Body of pancreas (tissue), 4 donors: ENCODE measurements at regions not wholly inside any gene's neighbourhood (a gene's known extent, or its start where the extent isn't known, plus 50 kb on each side); places are given as distances from the start of the nearest gene placed in this dataset.

ENCODE experiments used
- POLR2A ChIP-seq, 3 donors: fragments of 450-650 bp; IDR thresholded peaks; one replicate each; pipeline ENCODE4 v1.6.1; 2016; ENCODE audit warnings: antibody characterized with exemption in 3 of 3, mild to moderate bottlenecking in 2 of 3
- TF ChIP-seq, protein P1 (sequence below), 7 experiments: fragments of 450-650 bp in 4 of 7; fragments of 200-600 bp in 3 of 7; sonication (generic) in 3 of 7; IDR thresholded peaks; one replicate each; pipeline ENCODE4 v1.5.1; 2016 to 2019; ENCODE audit warnings: antibody characterized with exemption in 7 of 7

DNA sequence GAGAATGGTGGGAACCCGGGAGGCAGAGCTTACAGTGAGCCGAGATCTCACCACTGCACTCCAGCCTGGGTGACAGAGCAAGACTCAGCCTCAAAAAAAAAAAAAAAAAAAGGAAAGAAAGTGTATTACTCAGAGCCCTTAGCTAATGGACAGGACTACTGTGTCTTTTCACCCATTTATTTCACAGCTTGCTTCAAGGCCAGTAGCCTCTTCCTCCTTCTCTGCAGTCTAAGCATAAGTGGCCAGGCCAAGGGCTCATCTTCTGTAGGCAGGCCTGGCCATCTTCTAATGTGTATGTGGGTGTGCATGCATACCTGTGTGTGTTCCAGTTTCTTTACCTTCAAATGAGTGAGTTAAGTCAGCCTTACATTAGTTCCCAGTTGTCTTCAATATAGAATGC is 94.8 kb upstream of the GDF10 start:
- TF ChIP-seq, protein P1, sequence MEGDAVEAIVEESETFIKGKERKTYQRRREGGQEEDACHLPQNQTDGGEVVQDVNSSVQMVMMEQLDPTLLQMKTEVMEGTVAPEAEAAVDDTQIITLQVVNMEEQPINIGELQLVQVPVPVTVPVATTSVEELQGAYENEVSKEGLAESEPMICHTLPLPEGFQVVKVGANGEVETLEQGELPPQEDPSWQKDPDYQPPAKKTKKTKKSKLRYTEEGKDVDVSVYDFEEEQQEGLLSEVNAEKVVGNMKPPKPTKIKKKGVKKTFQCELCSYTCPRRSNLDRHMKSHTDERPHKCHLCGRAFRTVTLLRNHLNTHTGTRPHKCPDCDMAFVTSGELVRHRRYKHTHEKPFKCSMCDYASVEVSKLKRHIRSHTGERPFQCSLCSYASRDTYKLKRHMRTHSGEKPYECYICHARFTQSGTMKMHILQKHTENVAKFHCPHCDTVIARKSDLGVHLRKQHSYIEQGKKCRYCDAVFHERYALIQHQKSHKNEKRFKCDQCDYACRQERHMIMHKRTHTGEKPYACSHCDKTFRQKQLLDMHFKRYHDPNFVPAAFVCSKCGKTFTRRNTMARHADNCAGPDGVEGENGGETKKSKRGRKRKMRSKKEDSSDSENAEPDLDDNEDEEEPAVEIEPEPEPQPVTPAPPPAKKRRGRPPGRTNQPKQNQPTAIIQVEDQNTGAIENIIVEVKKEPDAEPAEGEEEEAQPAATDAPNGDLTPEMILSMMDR (IDR thresholded peaks at IDR 0.05), result no peak
- TF ChIP-seq POLR2A (IDR thresholded peaks at IDR 0.05), result no peak
